Gastroesophageal sphincter (tissue), 4 donors: ENCODE measurements at regions not wholly inside any gene's neighbourhood (a gene's known extent, or its start where the extent isn't known, plus 50 kb on each side); places are given as distances from the start of the nearest gene placed in this dataset.
A peak's percentile ranks its signal among the peaks of the same experiment; 100 is the strongest.

Source experiments
- ATAC-seq: fragments of 150-250 bp; one replicate; pipeline ENCODE4 v1.9.1; 2016; ENCODE audit warnings: mild to moderate bottlenecking, moderate library complexity
- H3K27ac ChIP-seq, 4 donors: fragments of 200-600 bp; sonication (generic) in 3 of 4; 1 replicate in 3 of 4; 2 replicates in 1 of 4; pipeline ENCODE4 v1.5.1; 2016 to 2019
- H3K27me3 ChIP-seq: fragments of 200-600 bp; sonication (generic); one replicate; pipeline ENCODE4 v1.5.1; 2019
- H3K36me3 ChIP-seq, 2 donors: fragments of 200-600 bp; sonication (generic); one replicate each; pipeline ENCODE4 v1.5.1; 2019; ENCODE audit warnings: control low read depth in 1 of 2
- H3K4me1 ChIP-seq, 3 donors: fragments of 200-600 bp; sonication (generic); 1 replicate in 2 of 3; 2 replicates in 1 of 3; pipeline ENCODE4 v1.5.1; 2016 to 2019; ENCODE audit warnings: control low read depth in 2 of 3
- H3K4me3 ChIP-seq, 2 donors: fragments of 200-600 bp; sonication (generic); one replicate each; pipeline ENCODE4 v1.5.1; 2019; ENCODE audit warnings: mild to moderate bottlenecking in 1 of 2, moderate library complexity in 1 of 2
- H3K9me3 ChIP-seq, 3 donors: fragments of 200-600 bp; sonication (generic); one replicate each; pipeline ENCODE4 v1.5.1; 2017 to 2019; ENCODE audit warnings: control low read depth in 2 of 3
- CTCF ChIP-seq, 4 experiments: fragments of 200-600 bp in 2 of 4; fragments of 450-650 bp in 2 of 4; sonication (generic) in 1 of 4; IDR thresholded peaks; one replicate each; pipeline ENCODE4 v1.5.1; 2017 to 2019; ENCODE audit warnings: antibody characterized with exemption in 4 of 4, mild to moderate bottlenecking in 2 of 4, moderate library complexity in 2 of 4
- EP300 ChIP-seq: sonication (generic); formaldehyde crosslinking; IDR thresholded peaks from one replicate; pipeline ENCODE4 v1.6.1; 2017; ENCODE audit warnings: antibody characterized with exemption, mild to moderate bottlenecking
- POLR2A ChIP-seq, 2 donors: fragments of 450-650 bp; IDR thresholded peaks; one replicate each; pipeline ENCODE4 v1.6.1; 2017; ENCODE audit warnings: antibody characterized with exemption in 2 of 2, mild to moderate bottlenecking in 2 of 2, moderate library complexity in 1 of 2
- POLR2AphosphoS5 ChIP-seq: sonication (generic); formaldehyde crosslinking; IDR thresholded peaks from one replicate; pipeline ENCODE4 v1.6.1; 2017; ENCODE audit warnings: antibody characterized with exemption
- WGBS, 2 donors: methylation state at CpG; one replicate each; pipeline ENCODE4 v1.1.5; 2018; ENCODE audit warnings: low coverage in 1 of 2; 5-methylcytosine and 5-hydroxymethylcytosine counted together

GRCh38 chr14:45680531-45680930 is 427.5 kb upstream of the MIS18BP1 start:
- H3K4me3 ChIP-seq, result no peak overlapping the region

GRCh38 chr14:45679853-45680252 is 426.9 kb upstream of the MIS18BP1 start:
- Histone ChIP-seq H3K27ac (no peak overlapping the region), H3K4me3 (no peak overlapping the region), H3K9me3 (peaks cover 0 to 8% (median 0%) of the 10 kb centered on the region in 3 donors), H3K36me3 (no peaks in the 10 kb centered on the region), H3K4me1 (peaks cover 0 to 16% (median 3%) of the 10 kb centered on the region in 3 donors), H3K27me3 (no peaks in the 10 kb centered on the region)
- 71 to 90% methylated on average over 1 of the region's 1 CpG for WGBS, 2 donors
- TF ChIP-seq POLR2A (IDR thresholded peaks at IDR 0.05) (no peak), CTCF (IDR thresholded peaks at IDR 0.05) (no peak), POLR2AphosphoS5 (no peak), EP300 (no peak)
- no peak for ATAC-seq

More at GRCh38 chr14:45680531-45680930, 427.5 kb upstream of the MIS18BP1 start:
- Histone ChIP-seq H3K27me3 (no peaks in the 10 kb centered on the region), H3K4me1 (peaks cover 0 to 16% (median 3%) of the 10 kb centered on the region in 3 donors), H3K36me3 (no peaks in the 10 kb centered on the region), H3K9me3 (peaks cover 0 to 8% (median 0%) of the 10 kb centered on the region in 3 donors), H3K27ac (peak overlapping the region in 3 of 4 donors; percentile 4 to 20 (median 6))
- no peak for ATAC-seq
- TF ChIP-seq POLR2A (IDR thresholded peaks at IDR 0.05), result no peak
- no peak for TF ChIP-seq EP300
- no peak for TF ChIP-seq CTCF (IDR thresholded peaks at IDR 0.05)
- no peak for TF ChIP-seq POLR2AphosphoS5

- Histone ChIP-seq H3K4me3 (no peak overlapping the region), H3K4me1 (peaks cover 0 to 16% (median 3%) of the 10 kb centered on the region in 3 donors), H3K27me3 (no peaks in the 10 kb centered on the region), H3K27ac (no peak overlapping the region), H3K9me3 (no peaks in the 10 kb centered on the region), H3K36me3 (no peaks in the 10 kb centered on the region)
- no peak for ATAC-seq
- no peak for TF ChIP-seq POLR2A (IDR thresholded peaks at IDR 0.05)
- TF ChIP-seq POLR2AphosphoS5, result no peak
- no peak for TF ChIP-seq EP300
- TF ChIP-seq CTCF (IDR thresholded peaks at IDR 0.05), result no peak
Measured at GRCh38 chr14:45678163-45678562, 425.2 kb upstream of the MIS18BP1 start.

GRCh38 chr14:45673420-45673819 is 420.4 kb upstream of the MIS18BP1 start:
- TF ChIP-seq POLR2AphosphoS5 (no peak), CTCF (IDR thresholded peaks at IDR 0.05) (no peak), POLR2A (IDR thresholded peaks at IDR 0.05) (no peak), EP300 (no peak)
- Histone ChIP-seq H3K4me1 (peaks cover 0 to 4% (median 0%) of the 10 kb centered on the region in 3 donors), H3K27me3 (no peaks in the 10 kb centered on the region), H3K4me3 (no peak overlapping the region), H3K36me3 (no peaks in the 10 kb centered on the region), H3K27ac (no peak overlapping the region), H3K9me3 (no peaks in the 10 kb centered on the region)
- ATAC-seq, result no peak
- WGBS, 2 donors, result 83 to 88% methylated on average over 1 of the region's 1 CpG

GRCh38 chr14:45664668-45665356 is 411.8 kb upstream of the MIS18BP1 start:
- no peak overlapping the region for H3K27ac ChIP-seq
- peaks cover 0 to 4% (median 0%) of the 10 kb centered on the region in 3 donors for H3K9me3 ChIP-seq
- 84 to 93% methylated on average over 3 to 5 of the region's 7 CpGs for WGBS, 2 donors
- no peak overlapping the region for H3K4me3 ChIP-seq
- ATAC-seq, result no peak
- H3K36me3 ChIP-seq, result no peaks in the 10 kb centered on the region
- H3K4me1 ChIP-seq, result no peaks in the 10 kb centered on the region
- H3K27me3 ChIP-seq, result no peaks in the 10 kb centered on the region
- TF ChIP-seq CTCF (IDR thresholded peaks at IDR 0.05) (no peak), EP300 (no peak), POLR2AphosphoS5 (no peak), POLR2A (IDR thresholded peaks at IDR 0.05) (no peak)
